ENCODE measurements at regions not wholly inside any gene's neighbourhood (a gene's known extent, or its start where the extent isn't known, plus 50 kb on each side); places are given as distances from the start of the nearest gene placed in this dataset.

DNA sequence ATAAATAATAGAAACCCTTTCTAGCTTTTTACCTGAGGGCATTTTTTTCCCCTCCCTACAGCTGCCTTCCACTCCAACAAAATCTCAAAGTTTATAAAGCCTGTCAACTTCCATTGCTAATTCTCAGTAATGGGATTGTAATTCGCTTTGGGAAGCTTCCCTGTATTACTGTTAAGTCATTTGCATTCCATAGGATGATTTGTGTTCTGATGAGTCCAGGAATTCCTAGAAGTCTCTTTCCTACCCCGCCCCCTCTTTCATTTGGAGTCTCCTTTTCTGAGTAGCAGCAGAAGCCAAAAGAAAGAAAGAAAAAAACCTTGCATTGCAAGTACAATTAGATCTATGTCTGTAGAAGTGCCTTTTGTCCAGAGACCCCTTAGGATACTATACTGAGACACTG lies 1033.3 kb downstream of the IGSF11 start:
- intact Hi-C loops (cut with micrococcal nuclease): no loop called here
- DNase-seq (no peak), ATAC-seq (no peak)

DNA sequence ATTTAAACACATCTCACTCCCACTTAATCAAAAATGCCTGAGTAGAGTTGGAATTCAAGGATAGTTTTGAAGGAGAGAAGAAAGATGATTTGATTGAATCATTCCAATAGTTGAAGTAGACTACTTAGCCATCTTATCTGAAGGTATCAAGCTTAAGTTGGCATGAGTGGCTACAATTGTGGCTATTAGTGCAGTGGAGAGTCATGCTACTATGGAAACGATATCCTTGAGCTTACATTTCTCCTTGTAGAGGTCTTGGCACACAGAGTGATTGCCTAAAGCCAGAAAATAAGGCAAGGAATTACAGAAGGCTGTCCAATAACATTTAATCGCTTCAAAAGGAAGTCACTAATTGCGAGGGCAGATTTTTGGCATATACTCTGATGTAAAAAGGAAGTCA lies 1022.7 kb downstream of the IGSF11 start:
- intact Hi-C loops (cut with micrococcal nuclease): no loop called here
- ATAC-seq: no peak
- no peak for DNase-seq

DNA sequence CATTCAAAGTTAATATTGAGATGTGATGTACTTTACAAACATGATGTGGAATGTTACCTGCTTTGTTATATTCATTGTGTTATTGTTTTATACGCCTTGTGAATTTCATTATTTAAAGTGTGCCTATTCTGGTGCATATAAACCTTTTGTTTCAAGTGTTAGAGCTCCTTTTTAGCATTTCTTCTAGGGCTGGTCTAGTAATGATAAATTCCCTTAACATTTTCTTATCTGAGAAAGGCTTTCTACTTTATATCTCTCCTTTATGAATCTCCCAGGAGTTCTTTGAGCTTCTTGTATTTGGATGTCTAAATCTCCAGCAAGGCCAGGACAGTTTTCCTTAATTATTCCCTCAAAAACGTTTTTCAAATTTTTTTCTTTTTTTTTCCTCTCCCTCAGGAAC lies 1005.6 kb downstream of the IGSF11 start:
- intact Hi-C loops (cut with micrococcal nuclease): no loop called here
- DNase-seq: no peak
- ATAC-seq: no peak

DNA sequence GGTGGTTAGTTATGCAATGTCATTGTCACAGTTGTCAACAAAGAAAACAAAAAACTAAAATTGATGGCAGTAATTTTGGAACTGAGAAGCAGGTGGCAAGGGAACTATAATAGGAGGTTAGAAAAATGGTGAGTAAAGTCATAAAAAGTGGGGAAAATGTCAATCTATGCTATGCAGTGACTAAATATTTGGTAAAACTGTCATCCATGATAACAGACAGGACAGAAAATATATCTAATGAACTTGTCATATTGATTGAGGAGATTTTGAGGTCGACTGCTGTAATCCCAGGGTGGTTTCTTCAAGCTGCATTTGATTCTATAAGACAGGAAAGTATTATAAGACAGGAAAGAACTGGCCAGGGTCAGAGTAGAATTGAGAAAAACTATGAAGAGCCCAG lies 998.4 kb downstream of the IGSF11 start:
- DNase-seq (no peak), ATAC-seq (no peak)
- intact Hi-C loops (cut with micrococcal nuclease): no loop called here

DNA sequence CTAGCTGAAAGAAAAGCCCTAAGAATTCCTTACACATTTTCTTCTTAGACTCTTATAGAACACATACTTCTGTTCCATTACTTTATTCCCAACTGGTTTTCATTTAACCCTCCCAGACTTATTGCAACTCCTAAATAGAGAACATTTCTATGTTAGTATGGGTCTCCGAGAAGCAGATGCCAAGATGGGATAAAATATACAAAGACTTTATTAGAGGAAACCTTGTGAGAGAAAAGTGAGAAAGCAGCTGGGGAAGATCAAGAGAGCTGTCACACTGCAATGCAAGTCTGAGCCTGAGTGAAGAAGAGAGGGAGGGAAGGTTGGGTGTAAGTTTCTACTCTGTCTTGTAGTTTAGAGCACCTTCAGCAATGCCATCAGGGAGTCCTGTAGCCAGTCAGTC lies 979.3 kb downstream of the IGSF11 start:
- intact Hi-C loops (cut with micrococcal nuclease): no loop called here
- DNase-seq: no peak

DNA sequence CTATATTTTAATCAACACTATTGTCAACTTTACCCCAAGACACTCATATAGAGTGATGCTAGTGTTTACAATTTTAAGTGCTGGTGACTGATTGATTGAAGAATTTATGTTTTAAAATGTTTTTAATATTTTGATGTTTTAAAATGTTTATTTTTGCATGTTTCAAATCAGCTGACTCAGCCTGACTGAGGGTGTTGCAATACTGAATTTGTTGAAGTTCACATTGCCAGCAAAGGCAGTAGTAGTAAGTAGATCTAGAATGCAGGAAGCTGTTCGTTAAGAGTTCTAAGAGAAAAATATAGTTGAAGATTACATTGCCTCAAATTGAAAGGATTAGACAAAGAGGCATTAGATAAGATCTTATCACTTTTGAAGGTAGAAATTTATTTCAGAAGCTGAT lies 977.6 kb downstream of the IGSF11 start:
- ATAC-seq (no peak), DNase-seq (no peak)
- intact Hi-C loops (cut with micrococcal nuclease): no loop called here

More for the DNA sequence above, 979.3 kb downstream of the IGSF11 start:
- ATAC-seq: no peak

DNA sequence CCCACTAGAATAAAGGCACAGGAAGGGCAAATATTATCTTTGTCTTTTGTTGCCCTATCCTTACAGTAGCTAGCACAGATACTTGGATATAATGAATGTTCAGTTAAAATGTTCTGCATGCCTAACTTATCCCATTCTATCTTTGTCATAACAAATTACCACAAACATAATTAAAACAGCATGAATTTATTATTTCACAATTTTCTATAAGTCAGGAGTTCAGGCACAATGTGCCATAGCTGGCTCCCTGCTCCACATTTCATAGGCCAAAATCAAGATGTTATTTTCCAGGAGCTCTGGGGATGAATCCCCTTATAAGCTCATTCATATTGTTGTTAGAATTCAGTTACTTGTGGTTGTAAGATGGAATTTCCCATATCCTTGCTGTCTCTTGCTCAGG lies 975.5 kb downstream of the IGSF11 start:
- DNase-seq (no peak), ATAC-seq (no peak)
- intact Hi-C loops (cut with micrococcal nuclease): no loop called here

DNA sequence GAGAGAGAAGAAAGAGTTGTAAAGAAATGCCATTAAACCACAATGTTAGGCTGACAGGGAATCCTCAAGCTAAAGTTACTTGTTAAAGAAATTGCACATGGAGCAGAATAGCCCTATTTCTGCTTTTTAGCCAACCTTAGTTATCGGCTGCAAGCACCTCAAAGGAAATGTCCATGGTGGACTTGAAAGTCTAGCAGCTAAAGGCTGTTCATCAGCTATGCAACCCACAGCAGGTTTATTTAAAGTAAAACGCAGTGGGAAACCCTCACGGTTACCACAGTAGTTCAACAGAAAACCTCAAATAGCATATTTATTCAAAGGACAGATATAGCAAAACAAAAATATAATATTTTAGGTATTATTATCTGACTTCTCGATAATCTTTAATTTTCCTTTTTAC lies 967.2 kb downstream of the IGSF11 start:
- DNase-seq: no peak
- ATAC-seq: no peak
- intact Hi-C loops (cut with micrococcal nuclease): no loop called here

DNA sequence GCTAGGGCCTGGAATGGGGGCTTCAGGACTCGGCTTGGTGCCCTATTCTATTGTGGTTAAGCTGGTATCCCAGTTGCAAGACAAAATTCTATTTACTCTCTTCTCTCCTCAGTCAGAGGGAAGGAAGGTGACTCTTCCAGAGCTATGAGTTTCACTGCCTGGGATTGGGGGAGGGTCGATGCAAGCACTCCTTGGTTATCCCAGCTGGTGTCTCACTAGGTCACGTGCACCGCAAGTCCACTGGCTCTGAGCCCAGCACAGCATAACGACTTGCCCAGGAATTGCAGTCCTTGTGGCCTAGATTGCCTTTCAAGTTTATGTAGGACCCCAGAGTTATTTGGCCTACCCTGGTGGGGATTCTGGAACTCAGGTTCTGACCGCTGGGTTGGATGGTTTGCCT lies 958.8 kb downstream of the IGSF11 start:
- intact Hi-C loops (cut with micrococcal nuclease): no loop called here
- DNase-seq (no peak), ATAC-seq (no peak)

DNA sequence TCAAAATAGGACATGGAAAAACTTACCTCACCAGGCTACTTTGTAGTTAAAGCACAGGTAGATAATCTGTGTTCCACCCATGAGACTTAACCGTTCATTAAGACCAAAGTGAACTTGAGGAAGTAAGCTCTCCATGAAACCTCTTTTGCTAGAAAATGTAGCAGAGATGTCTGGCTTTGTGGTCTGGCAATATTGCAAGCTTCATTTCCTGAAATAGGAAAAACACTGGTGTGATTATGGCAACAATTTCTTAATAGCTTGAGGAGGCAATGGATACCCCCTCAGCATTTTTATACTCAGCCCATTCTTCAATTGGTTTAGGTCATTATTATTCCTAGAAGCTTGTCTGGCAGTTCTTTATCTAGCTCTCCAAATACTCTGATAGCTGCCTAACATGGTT lies 957.3 kb downstream of the IGSF11 start:
- DNase-seq (no peak), ATAC-seq (no peak)
- intact Hi-C loops (cut with micrococcal nuclease): no loop called here

DNA sequence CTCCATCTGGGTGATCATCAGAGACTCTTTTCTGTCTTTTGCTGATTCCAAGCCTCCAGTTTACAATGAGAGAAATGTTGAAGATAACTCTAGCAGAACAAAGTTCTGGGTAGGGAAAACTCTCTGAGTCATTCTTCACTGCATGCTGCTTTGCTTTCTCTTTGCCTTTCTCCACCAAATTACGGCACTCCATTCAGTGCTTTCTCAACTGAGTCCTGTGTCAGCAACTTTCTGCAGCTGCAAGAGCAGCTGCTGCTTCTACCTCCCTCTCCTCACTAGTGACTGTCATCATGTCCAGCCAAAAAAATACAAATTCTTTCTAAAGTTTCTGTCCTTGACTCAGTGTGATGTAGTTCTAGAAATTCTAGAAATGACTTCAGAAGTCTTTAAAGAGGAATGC lies 953.8 kb downstream of the IGSF11 start:
- intact Hi-C loops (cut with micrococcal nuclease): no loop called here
- DNase-seq (no peak), ATAC-seq (no peak)

DNA sequence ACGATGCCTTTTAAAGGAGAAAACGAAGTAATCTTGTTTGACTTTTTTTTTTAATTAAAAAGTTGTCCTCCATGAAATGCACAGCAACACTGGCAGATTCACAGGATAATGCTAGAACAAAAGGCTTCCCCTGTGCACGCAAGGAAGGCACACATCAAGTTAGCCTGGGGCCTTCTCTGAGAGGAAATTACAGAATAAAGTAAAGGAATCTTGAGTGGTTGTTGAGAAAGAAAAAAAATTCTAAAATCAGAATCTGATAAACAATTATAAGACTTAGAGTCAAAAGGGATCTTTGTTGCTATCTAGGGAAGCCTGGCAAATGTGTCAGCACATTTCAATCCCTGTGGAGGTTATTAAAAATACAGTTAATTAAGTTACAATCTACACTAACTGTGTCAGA lies 946.0 kb downstream of the IGSF11 start:
- ATAC-seq: no peak
- intact Hi-C loops (cut with micrococcal nuclease): no loop called here
- DNase-seq: no peak

DNA sequence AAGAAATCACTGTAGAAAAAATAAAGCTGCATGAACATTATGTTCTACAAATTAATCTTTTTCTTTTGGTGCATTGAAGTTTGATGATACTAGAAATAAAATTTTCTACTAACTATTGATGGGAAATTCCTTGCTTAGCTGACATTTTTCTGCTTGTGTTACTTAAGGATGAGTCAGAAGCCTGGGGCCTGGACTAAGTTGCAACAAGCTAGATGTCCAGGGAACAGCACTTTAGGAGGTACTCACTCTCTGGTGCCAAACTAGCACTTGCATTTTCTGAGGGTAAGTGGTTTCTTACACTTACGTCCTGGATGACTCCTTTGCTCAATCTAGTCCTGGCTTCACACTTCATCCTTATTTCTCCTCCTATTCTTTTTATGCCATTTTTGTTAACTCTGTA lies 945.1 kb downstream of the IGSF11 start:
- DNase-seq: no peak
- intact Hi-C loops (cut with micrococcal nuclease): no loop called here
- ATAC-seq: no peak

DNA sequence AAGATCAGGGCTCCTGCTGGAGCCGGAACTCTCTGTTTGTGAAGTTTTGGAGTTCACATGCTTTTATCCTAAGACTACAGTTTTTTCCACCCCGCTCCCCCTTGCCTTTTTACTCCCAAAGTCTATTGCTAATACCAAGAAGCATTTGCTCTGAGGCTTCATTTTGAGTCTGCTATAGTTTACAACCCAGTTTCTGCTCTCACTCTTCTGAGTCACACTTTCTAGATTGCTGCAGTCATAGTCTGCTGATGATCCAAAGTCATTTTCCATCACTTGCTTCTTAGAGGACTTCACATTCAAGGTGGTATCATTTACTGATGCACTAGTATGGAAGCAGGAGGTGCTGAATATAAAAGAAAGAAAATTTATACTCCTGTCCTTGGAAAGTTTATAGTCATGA lies 937.4 kb downstream of the IGSF11 start:
- ATAC-seq (no peak), DNase-seq (no peak)
- intact Hi-C loops (cut with micrococcal nuclease): no loop called here

DNA sequence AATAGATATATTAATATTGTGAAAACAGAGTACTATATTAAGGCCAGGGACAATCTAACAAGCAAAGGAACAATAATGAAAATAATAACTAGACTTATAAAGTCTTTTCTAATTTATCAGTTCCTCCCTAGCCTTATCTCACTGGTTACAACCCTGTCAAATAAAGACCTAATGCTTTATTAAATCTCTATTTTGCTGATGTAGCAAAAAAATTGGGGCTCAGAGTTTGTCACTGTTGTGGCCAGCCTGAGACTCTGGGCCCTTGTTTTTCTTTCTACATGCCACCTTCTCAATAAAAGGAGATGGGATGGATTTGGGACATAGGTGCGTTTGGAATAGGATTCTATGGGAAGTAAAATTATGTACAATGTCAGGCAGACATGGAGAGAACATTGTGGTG lies 937.0 kb downstream of the IGSF11 start:
- intact Hi-C loops (cut with micrococcal nuclease): no loop called here
- ATAC-seq (no peak), DNase-seq (no peak)

DNA sequence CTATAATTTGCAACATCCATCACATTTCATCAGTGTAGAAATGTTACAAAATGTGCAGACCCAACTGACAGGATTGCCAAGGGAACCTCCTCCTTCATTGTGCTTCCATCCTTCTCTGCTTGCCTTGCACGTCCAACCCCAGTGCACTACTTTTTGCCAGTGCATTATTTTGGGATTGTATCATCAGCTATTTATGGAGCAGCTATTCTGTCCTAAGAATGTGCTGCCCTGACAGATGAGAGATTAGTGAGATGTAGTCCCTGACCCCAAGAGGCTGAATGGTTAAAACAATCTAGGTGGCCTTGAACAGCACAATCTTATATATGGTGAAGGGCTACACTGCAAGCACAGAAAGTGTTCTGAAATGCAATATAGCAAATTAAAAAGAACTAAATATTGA lies 935.8 kb downstream of the IGSF11 start:
- intact Hi-C loops (cut with micrococcal nuclease): no loop called here
- no peak for DNase-seq
- ATAC-seq: peak; percentile 90

DNA sequence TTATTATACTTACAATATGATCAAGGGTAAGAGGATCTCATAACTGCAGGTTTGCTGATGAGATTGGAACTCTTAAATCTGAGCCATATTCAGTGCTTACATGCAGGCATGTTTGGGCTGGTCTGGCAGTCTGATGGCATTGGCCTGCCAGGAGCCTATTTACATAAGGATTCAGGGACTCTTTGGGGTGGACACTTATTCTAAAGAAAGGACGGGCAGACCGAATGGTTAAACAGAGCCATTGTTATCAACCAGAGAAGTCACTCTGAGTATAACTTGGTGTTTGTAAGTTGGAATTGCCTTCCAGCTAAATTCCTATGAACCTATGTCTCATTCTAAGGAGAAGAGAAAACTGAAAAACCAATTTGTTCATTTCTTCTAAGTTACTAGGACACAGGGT lies 932.8 kb downstream of the IGSF11 start:
- intact Hi-C loops (cut with micrococcal nuclease): no loop called here
- no peak for DNase-seq
- no peak for ATAC-seq

DNA sequence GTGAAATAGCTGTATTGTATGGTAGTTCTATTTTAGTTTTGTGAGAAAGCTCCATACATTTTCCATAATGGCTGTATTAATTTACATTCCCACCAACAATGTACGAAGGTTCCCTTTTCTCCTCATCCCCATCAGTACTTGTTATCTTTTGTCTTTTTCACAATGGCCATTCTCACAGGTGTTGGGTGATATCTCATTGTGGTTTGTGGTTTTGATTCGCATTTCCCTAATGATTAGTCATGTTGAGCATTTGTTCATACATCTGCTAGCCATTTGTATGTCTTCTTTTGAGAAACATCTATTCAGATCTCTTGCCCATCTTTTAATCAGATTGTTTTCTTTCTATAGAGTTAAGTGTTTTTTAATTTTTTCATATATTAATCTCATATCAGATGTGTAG lies 931.9 kb downstream of the IGSF11 start:
- no peak for ATAC-seq
- intact Hi-C loops (cut with micrococcal nuclease): no loop called here
- DNase-seq: no peak

DNA sequence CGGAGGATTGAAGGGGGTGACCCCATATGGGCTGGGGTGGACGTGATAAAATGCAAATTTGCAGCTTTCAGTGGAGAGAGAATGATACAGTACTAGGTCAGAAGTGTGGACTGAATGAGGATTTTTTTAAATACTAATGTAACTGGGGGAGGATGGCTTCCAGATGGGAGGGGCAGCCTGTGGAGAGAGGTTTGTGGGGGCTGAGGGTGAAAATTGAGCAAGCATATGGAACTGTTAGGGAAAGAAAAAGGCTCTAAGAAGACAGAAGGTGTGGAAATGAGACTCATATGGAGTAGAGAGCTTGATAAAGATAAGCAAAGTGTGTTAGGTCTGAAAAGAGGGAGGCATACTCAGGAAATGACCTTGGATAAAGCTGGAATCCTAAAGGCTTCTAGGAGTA lies 926.4 kb downstream of the IGSF11 start:
- intact Hi-C loops (cut with micrococcal nuclease): no loop called here
- ATAC-seq: no peak
- DNase-seq: no peak

DNA sequence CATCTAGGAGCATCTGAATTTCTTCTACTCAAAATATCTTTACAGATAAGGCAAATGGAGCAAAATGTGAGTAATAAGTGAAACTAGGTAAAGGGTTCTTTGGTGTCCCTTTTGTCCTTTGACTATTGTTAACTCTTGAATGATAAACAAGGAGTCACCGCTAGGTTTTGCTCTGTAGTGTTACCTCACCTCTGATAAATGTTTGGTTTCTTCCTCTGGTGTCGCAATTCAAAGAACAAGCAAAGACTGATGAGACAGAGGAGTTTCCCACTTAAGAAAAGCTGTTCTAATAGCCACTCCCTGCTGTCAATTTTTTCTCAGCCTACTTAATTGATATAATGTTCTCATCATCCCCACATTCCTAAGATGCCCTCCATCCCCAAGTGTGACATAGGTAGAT lies 925.9 kb downstream of the IGSF11 start:
- ATAC-seq (no peak), DNase-seq (no peak)
- intact Hi-C loops (cut with micrococcal nuclease): no loop called here

DNA sequence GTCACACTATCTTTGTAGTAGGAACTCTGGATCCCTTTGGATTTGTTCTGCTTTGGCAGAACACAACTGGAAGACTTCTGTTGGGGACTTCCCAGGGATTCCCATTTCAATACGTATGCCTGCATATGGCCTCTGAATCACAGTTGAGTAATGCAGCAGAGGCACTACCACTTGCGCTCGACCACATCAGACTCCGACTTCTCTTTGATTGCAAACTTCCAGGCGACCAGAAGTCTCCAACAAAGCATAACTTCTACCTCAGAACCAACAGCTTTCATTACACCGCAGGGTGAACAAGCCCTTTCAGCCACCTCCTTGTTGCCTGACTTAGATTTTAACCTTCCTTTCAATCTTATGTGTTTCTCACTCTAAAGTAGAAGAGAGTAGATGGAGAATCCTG lies 924.4 kb downstream of the IGSF11 start:
- ATAC-seq (no peak), DNase-seq (no peak)
- intact Hi-C loops (cut with micrococcal nuclease): no loop called here

DNA sequence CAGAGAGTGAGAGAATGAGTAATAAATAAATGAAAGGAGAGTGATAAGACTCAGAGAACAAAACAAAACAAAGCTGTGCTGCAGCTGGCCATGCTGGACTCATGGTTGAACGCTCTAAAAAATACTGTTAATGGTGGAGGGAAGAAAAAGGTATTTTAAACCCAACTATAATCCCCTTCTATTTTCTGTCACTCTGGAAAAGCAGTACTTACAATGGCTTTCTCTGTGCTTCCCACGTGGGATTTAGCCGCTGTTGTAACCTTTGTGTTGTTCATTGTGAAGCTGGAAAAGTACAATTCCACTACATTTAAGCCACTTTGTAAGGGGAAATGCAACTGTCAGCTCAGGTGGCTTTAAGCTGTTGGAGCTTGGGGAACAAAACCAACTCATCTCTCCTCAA lies 917.7 kb downstream of the IGSF11 start:
- ATAC-seq (no peak), DNase-seq (no peak)
- intact Hi-C loops (cut with micrococcal nuclease): no loop called here

DNA sequence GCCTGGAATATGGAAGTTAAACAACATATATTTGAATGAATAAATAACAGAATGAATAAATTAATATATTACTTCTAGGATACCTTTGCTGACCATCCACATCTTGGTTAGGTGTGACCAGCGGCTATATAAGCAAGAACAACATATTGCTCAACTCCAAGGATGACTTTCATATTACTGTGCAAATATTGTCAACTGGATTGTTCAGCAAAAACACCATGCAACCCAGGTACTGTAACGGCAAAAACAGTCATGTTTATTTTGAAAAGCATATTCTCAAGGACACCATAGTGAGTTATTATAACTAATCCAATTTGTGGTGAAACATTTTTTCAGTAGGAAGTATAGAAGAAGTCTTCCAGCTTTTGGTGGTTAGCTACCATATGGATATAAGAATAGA lies 907.9 kb downstream of the IGSF11 start:
- intact Hi-C loops (cut with micrococcal nuclease): no loop called here
- DNase-seq (no peak), ATAC-seq (no peak)

All from left ventricle myocardium superior (tissue), 1 donor.